ENCODE measurements at regions not wholly inside any gene's neighbourhood (a gene's known extent, or its start where the extent isn't known, plus 50 kb on each side); places are given as distances from the start of the nearest gene placed in this dataset.
A peak's percentile ranks its signal among the peaks of the same experiment; 100 is the strongest.
"Not testable (repeated sequence)": the region's sequence is repeated elsewhere in the genome, so short reads cannot be mapped to it uniquely, and the experiment has no call there.

DNA sequence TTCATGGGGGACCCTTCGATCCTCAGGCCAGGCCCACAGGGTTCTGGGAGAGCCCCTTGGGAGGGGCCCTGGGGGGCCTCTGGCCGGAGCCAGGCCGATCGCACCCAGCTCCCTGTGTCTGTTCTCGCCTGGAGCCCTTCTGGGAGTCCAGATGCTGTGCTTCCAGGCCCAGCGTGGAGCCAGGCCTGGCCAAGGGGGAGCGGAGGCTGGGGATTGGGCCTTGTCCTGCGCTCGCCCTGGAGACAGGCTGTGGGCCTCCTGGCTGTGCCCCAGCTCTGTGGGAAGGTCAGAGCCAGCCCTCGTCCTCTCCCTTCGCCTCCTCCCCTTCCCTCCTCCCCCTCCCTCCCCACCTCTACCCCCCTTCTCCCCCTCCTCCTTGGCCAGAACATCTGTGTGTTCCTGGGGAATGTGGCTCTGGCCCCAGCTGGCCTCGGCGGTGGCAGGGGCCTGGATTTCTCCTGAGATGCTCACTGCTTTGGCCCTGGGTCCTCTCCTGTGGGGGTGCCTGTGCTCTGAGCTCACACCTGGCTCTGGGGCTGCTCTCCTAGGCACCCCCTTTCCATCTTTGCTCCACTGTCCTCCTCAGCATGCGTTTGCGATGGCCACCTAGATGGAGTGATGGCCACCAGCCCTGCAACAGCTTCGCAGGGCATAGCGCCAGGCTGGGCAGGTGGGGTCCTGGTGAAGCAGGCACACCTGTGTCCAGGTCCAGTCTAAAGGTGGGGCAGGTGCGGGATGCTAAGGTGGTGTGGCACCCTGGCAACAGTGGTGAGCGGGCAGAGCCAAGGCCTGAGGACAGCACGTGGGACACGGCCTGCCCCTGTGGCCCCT is 90.6 kb upstream of the CIBAR2 start:
- DNase-seq (ENCODE audit: low spot score): peak; percentile 62

DNA sequence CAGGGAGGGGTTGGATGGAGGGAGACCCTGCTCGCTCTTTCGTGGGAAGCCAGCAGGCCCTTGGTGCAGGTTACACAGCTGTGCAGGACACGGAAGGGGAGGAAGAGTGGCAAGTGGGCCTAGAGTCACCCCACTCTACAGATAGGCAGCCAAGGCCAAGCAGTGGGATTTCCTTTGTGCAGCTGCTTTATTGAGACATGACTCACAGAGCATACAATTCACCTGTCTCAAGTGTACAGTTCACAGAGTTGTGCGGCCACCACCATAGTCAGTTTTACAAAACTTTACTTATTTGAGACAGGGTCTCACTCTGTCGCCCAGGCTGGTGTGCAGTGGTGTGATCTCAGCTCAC is 91.2 kb upstream of the CIBAR2 start:
- DNase-seq (ENCODE audit: low spot score): no peak

DNA sequence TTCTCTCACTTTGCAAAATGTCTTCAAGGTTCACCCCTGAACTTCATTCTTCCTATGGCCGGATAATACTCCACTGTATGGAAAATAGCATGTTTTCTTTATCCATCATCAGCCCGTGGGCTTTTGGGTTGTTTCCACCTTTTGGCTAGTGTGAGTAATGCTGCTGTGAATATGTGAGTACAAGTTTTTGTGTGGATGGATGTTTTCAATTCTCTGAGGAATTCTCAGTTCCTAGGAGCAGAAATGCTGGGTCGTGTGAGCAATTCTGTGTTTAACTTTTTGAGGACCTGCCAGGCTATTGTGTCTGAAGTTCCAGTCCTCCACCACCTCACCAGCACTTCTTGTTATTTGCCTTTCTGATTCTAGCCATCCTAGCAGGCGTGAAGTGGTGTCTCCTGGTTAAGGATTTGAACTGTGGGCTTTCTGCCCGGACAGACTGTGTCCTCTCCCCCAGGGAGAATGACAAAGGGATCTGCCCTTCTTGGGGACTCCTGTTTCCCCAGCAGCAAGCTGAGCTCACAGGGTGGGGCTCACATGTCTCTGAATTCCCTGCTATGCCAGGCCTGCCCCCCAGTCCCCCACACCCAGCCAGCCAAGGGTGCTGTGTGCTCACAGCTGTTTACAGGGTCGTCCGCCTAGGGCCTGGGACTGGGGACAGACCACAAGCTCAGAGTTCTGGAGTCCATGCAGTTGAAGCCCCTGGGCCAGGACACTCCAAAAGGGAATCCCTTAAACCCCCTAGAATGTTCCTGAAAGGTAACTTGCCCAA is 92.2 kb upstream of the CIBAR2 start:
- no peak for DNase-seq (ENCODE audit: low spot score)

GRCh38 chr16:85205257-85205656 is 93.0 kb upstream of the CIBAR2 start:
- not testable (repeated sequence) for DNase-seq (ENCODE audit: low spot score)

- no peak for DNase-seq (ENCODE audit: low spot score)
Measured at GRCh38 chr16:85205747-85206471, 93.6 kb upstream of the CIBAR2 start.

- DNase-seq (ENCODE audit: low spot score): peak; percentile 74
Measured at GRCh38 chr16:85206472-85207356, 94.4 kb upstream of the CIBAR2 start.

DNA sequence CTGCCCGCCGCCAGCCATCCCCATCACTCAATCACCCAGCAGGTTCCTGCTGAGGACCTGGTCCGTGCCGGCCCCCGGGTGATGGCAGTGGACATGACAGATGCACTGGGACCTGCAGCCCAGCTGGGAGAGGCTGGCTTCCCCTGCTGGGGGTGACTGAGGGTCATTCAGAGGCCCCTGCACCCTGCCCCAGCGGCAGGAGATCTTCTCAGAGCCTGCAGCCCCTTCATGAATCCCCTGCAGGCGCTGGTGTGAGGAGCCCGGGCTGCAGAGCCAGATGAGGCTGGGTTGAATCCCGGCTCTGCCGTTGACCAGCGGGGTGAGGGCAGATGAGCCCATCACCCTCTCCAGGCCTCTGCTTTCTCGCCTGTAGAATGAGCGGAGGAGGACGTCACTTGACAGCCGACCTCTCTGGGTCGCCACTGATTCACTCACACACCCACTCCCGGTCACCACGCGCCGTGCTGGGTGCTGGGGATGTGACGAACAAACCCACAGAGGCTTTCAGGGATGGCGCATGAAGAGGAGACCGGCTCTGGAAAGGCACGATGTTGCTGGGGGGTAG is 95.2 kb upstream of the CIBAR2 start:
- DNase-seq (ENCODE audit: low spot score): no peak

DNA sequence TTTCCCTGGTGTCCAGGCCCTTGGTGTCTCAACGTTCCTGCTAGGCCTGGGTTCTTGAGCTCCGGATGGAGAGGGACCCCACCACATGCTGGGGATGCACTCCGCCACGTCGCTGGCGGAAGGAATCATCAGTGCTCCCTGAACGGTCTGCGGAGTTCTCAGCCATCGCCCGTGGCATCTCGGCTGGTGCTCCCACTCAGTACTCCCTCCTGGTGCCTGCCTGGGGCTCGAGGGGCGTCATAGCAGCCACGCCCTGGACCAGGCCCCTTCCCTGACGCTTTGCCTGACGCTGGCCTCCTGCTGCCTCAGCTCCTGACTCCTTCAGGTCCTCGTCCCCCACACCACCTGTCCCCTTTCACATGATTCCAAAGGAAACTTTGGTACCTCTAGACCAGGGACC is 95.9 kb upstream of the CIBAR2 start:
- DNase-seq (ENCODE audit: low spot score): no peak

- DNase-seq (ENCODE audit: low spot score): no peak
Measured at GRCh38 chr16:85208643-85209520, 96.6 kb upstream of the CIBAR2 start.

- no peak for DNase-seq (ENCODE audit: low spot score)
Measured at GRCh38 chr16:85209526-85210121, 97.4 kb upstream of the CIBAR2 start.

DNA sequence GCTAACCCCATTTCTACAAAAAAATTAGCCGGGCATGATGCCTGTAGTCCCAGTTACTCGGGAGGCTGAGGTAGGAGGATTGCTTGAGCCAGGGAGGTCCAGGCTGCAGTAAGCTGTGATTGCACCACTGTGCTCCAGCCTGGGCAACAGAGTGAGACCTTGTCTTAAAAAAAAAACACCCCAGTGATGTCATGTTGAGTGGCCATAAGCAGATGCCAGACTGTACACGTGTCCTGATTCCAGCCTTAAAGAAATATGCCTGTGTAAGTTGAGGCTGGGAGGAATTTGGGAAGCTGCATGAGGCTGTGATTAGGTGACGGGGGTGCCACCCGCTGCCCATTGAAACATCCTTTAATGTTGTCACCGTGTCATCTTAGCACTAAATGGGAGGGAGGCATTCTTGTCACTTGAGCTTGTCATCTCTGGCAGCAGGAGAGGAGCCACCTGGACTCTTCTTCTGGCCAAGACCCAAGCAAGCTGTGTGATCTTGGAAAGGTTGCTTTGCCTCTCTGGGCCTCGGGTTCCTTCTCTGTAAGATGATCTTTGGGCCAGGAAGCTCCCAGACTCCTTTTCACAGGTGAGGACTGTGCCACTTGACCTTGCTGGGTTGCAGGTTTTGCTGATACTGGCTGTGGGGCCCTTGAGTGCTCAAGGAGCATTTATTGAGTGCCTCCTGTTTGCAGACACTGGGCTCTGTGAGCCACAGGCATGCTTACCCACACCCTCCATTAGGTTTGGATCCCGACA is 98.3 kb upstream of the CIBAR2 start:
- DNase-seq (ENCODE audit: low spot score): no peak

DNA sequence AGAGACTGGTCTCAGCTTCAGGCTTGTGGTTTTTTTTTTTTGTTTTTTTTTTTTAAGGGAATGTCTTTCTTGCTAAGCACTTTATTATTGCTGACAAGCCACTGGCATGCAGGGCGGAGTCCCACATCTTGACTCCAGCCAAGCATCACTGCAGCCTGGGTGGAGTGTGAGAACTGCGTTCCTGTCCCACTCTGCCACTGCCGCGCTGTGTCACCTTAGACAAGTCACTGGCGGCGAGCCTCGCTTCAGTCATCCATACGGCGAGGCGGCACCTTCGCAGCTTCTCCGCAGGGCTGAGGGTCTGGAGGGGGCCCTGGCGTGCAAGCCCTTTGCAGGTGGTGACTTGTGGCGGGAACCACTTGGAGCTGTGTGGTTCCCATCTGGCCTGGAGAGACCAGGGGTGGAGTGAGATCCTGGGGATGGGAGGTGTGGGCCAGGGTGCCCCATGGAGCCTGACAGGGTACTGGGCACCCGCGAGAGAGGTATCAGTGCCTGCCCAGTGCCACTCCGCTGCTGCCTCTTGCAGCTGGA is 99.1 kb upstream of the CIBAR2 start:
- no peak for DNase-seq (ENCODE audit: low spot score)

DNA sequence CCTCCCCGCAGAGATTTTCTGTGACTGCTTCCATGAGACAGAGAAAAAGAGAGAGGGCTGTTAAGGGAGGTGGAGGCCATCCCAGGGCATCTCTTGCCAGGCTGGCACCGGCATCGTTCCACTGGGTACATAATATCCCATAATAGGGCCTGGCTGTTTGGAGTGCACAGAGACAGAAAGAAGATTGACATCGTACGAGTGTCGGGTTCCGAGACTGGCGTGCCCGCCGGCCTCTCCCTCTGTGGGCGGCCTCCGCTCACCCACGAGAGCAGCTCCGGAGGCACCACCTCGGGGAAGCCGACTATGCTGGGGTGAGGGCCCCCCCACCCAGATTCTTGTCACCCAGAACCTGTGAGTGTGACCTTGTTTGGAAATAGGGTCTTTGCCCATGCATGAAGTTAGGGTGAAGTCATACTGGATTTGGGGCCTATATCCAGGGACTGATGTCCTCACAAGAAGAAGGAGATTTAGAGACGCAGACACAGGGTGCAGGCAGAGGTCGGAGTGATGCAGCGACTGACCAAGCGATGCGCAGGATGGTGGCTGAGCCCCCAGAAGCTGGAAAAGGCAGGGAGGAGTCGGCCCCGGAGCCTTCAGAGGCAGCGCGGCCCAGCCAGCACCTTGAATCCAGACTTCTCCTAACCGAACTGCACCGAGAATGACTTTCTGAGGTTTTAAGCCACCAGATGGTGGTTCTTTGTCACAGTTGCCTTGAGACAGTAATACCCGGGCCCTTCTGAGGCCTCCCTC is 101.8 kb upstream of the CIBAR2 start:
- no peak for DNase-seq (ENCODE audit: low spot score)

- DNase-seq (ENCODE audit: low spot score): no peak
Measured at GRCh38 chr16:85215478-85216118, 103.3 kb upstream of the CIBAR2 start.

GRCh38 chr16:85216522-85217375 is 104.5 kb upstream of the CIBAR2 start:
- DNase-seq (ENCODE audit: low spot score): no peak

DNA sequence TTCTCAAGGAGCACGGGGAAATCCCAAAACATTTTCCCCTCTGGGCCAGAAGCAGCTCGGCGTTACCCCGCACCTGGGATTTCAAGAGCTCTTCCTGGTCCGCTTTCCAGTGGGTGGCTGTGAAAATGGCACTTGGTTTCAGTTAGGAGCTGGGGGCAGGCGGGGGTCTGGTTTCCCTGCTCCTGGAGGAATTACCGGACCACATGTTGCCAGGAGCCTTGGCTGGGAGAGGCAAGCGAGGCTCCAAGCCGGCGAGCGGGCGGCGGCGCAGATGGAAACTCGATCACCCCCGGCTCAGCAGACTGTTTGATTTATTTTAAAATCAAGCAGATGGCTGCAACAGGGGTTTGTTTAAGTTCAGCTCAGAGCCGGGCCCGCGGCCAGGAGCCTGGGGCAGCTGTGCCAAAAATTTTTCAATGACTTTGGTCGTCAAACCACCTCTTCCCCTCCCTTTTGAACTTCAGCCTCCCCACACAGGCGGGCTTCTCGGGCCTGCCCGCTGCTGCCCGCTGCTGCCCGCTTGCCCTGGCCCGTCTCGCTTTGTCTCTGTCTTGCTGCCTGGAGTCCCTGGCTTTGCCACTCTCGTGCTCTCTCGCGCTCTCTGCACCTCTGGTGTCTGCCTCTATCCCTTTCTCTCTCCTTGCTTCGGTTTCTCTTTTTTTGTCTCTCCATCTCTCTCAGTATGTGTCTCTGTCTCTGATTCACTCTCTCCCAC is 108.0 kb upstream of the CIBAR2 start:
- DNase-seq (ENCODE audit: low spot score): peak; percentile 78
